Neural cell (in vitro differentiated cells): ENCODE measurements at regions not wholly inside any gene's neighbourhood (a gene's known extent, or its start where the extent isn't known, plus 50 kb on each side); places are given as distances from the start of the nearest gene placed in this dataset.

Experiments
- H2AFZ ChIP-seq: fragments of 200-600, 300-800 bp; sonication (generic), shearing (Covaris generic); 2 replicates; pipeline ENCODE4 v1.6.0; 2014; ENCODE audit warnings: low read depth, mild to moderate bottlenecking, antibody characterized with exemption, low read length, moderate library complexity
- H3F3A ChIP-seq: fragments of 200-600 bp; shearing (Covaris generic); 2 replicates; pipeline ENCODE4 v1.6.1; 2016; ENCODE audit warnings: mild to moderate bottlenecking, moderate library complexity, mixed read lengths, antibody characterized with exemption, low read length; ENCODE audit not compliant: insufficient read depth, poor library complexity, severe bottlenecking
- H3K27ac ChIP-seq: fragments of 200-600, 300-800 bp; sonication (generic), shearing (Covaris generic); 2 replicates; pipeline ENCODE4 v1.5.1; 2014; ENCODE audit warnings: mild to moderate bottlenecking, low read length, moderate library complexity
- H3K27me3 ChIP-seq: fragments of 300-800, 200-600 bp; sonication (generic), shearing (Covaris generic); 2 replicates; pipeline ENCODE4 v1.6.0; 2014; ENCODE audit warnings: mild to moderate bottlenecking, low read depth, low read length, moderate library complexity; ENCODE audit not compliant: insufficient read depth
- H3K36me3 ChIP-seq: fragments of 300-800, 200-600 bp; sonication (generic), shearing (Covaris generic); 2 replicates; pipeline ENCODE4 v1.5.1; 2014; ENCODE audit warnings: mild to moderate bottlenecking, antibody characterized with exemption, low read length, moderate library complexity; ENCODE audit not compliant: insufficient read depth
- H3K4me2 ChIP-seq: fragments of 300-800, 200-600 bp; sonication (generic), shearing (Covaris generic); 2 replicates; pipeline ENCODE4 v1.6.0; 2014; ENCODE audit warnings: mild to moderate bottlenecking, low read length
- H3K4me3 ChIP-seq: fragments of 300-800, 200-600 bp; sonication (generic), shearing (Covaris generic); 2 replicates; pipeline ENCODE4 v1.5.1; 2014; ENCODE audit warnings: mild to moderate bottlenecking, low read length, moderate library complexity
- H3K79me2 ChIP-seq: fragments of 200-600 bp; shearing (Covaris generic); replicated peaks from 2 replicates; pipeline ENCODE4 v1.6.0; 2014; ENCODE audit warnings: mild to moderate bottlenecking, low read length, moderate library complexity; ENCODE audit not compliant: insufficient read depth
- H3K9ac ChIP-seq: fragments of 300-800, 200-600 bp; sonication (generic), shearing (Covaris generic); 2 replicates; pipeline ENCODE4 v1.6.1; 2016; ENCODE audit warnings: mild to moderate bottlenecking, low read length, mixed read lengths
- H3K9me2 ChIP-seq: fragments of 200-600 bp; shearing (Covaris generic); 2 replicates; pipeline ENCODE4 v1.6.1; 2016; ENCODE audit warnings: mild to moderate bottlenecking, low read length, mixed read lengths; ENCODE audit not compliant: insufficient read depth
- H3K9me3 ChIP-seq: fragments of 200-600, 300-800 bp; sonication (generic), shearing (Covaris generic); 2 replicates; pipeline ENCODE4 v1.6.1; 2016; ENCODE audit warnings: mild to moderate bottlenecking, mixed run types, low read length, moderate library complexity, mixed read lengths
- H4K20me1 ChIP-seq: fragments of 200-600 bp; shearing (Covaris generic); 2 replicates; pipeline ENCODE4 v1.6.1; 2016; ENCODE audit warnings: mild to moderate bottlenecking, mixed run types; ENCODE audit not compliant: insufficient read depth
- CTCF ChIP-seq: fragments of 450-650 bp; IDR thresholded peaks from 2 replicates; pipeline ENCODE4 v1.5.1; 2014; ENCODE audit warnings: antibody characterized with exemption, mild to moderate bottlenecking, moderate library complexity; ENCODE audit not compliant: poor library complexity, severe bottlenecking
- EP300 ChIP-seq: fragments of 450-650 bp; conservative IDR thresholded peaks from 2 replicates; pipeline ENCODE4 v1.6.1; 2014; ENCODE audit warnings: antibody characterized with exemption, mild to moderate bottlenecking, moderate library complexity; ENCODE audit not compliant: poor library complexity, severe bottlenecking
- EZH2 ChIP-seq: fragments of 200-600, 300-800 bp; shearing (Covaris generic), sonication (generic); IDR thresholded peaks from 2 replicates; pipeline ENCODE4 v1.6.1; 2014; ENCODE audit warnings: antibody characterized with exemption, low read length, borderline replicate concordance, mild to moderate bottlenecking; ENCODE audit not compliant: insufficient read depth, poor library complexity, severe bottlenecking
- MXI1 ChIP-seq: fragments of 450-650 bp; conservative IDR thresholded peaks from 2 replicates; pipeline ENCODE4 v1.6.1; 2014; ENCODE audit warnings: antibody characterized with exemption, mild to moderate bottlenecking; ENCODE audit not compliant: poor library complexity, severe bottlenecking
- POLR2AphosphoS5 ChIP-seq: IDR thresholded peaks from 2 replicates; pipeline ENCODE4 v1.6.1; 2012
- RAD21 ChIP-seq: fragments of 450-650 bp; conservative IDR thresholded peaks from 2 replicates; pipeline ENCODE4 v1.6.1; 2014; ENCODE audit warnings: antibody characterized with exemption, mild to moderate bottlenecking, moderate library complexity
- REST ChIP-seq: IDR thresholded peaks from 2 replicates; pipeline ENCODE4 v1.6.1; 2012; ENCODE audit warnings: borderline replicate concordance
- SMC3 ChIP-seq: fragments of 450-650 bp; conservative IDR thresholded peaks from 2 replicates; pipeline ENCODE4 v1.6.1; 2014; ENCODE audit warnings: antibody characterized with exemption, mild to moderate bottlenecking, moderate library complexity; ENCODE audit not compliant: poor library complexity
- TAF1 ChIP-seq: IDR thresholded peaks from 2 replicates; pipeline ENCODE4 v1.6.1; 2012; ENCODE audit warnings: low read depth

- no peaks in the 10 kb centered on the region for H3K79me2 ChIP-seq
- H3K36me3 ChIP-seq, result no peaks in the 10 kb centered on the region
- H3K9me3 ChIP-seq, result no peaks in the 10 kb centered on the region
- H4K20me1 ChIP-seq, result no peaks in the 10 kb centered on the region
- no peak overlapping the region for H3K9ac ChIP-seq
- TF ChIP-seq EZH2, result no peak
- H3K9me2 ChIP-seq, result no peaks in the 10 kb centered on the region
- H3F3A ChIP-seq, result no peaks in the 10 kb centered on the region
- H2AFZ ChIP-seq, result no peak overlapping the region
- H3K4me3 ChIP-seq, result no peak overlapping the region
- H3K4me2 ChIP-seq, result no peak overlapping the region
- no peak overlapping the region for H3K27ac ChIP-seq
- no peaks in the 10 kb centered on the region for H3K27me3 ChIP-seq
Measured at GRCh38 chr2:138228101-138228500, 263.8 kb downstream of the HNMT start.

- TF ChIP-seq POLR2AphosphoS5 (no peak), REST (no peak), MXI1 (no peak), CTCF (no peak), RAD21 (no peak), EZH2 (no peak), SMC3 (no peak), EP300 (no peak), TAF1 (no peak)
- Histone ChIP-seq H3K27ac (no peak overlapping the region), H3K36me3 (no peaks in the 10 kb centered on the region), H3F3A (no peaks in the 10 kb centered on the region), H4K20me1 (no peaks in the 10 kb centered on the region), H3K4me3 (no peak overlapping the region), H3K79me2 (no peaks in the 10 kb centered on the region), H3K4me2 (no peak overlapping the region), H3K9me3 (no peaks in the 10 kb centered on the region), H2AFZ (no peak overlapping the region), H3K9me2 (no peaks in the 10 kb centered on the region), H3K27me3 (no peaks in the 10 kb centered on the region), H3K9ac (no peak overlapping the region)
Measured at GRCh38 chr2:138234265-138234664, 267.3 kb upstream of the SPOPL start.

- H4K20me1 ChIP-seq, result no peaks in the 10 kb centered on the region
- TF ChIP-seq SMC3 (no peak), POLR2AphosphoS5 (no peak), EP300 (no peak), MXI1 (no peak), TAF1 (no peak), EZH2 (no peak), REST (no peak), CTCF (no peak), RAD21 (no peak)
- H3K36me3 ChIP-seq, result no peaks in the 10 kb centered on the region
- no peak overlapping the region for H3K4me2 ChIP-seq
- no peaks in the 10 kb centered on the region for H3K79me2 ChIP-seq
- no peak overlapping the region for H2AFZ ChIP-seq
- H3K27me3 ChIP-seq, result no peaks in the 10 kb centered on the region
- no peaks in the 10 kb centered on the region for H3K9me3 ChIP-seq
- no peak overlapping the region for H3K4me3 ChIP-seq
- no peak overlapping the region for H3K9ac ChIP-seq
- no peaks in the 10 kb centered on the region for H3K9me2 ChIP-seq
- H3F3A ChIP-seq, result no peaks in the 10 kb centered on the region
- no peak overlapping the region for H3K27ac ChIP-seq
Measured at GRCh38 chr2:138235041-138235440, 266.5 kb upstream of the SPOPL start.
